ENCODE measurements at regions not wholly inside any gene's neighbourhood (a gene's known extent, or its start where the extent isn't known, plus 50 kb on each side); places are given as distances from the start of the nearest gene placed in this dataset.

- BruUV-seq (replicated peaks): no TSS peak
- intact Hi-C loops (cut with micrococcal nuclease; ENCODE audit: unreplicated experiment): no loop called here
These were observed 233.0 kb downstream of the ERMARD start for GRCh38 chr6:169984181-169985120.

GRCh38 chr6:169983651-169984050, 232.2 kb downstream of the ERMARD start:
- peaks cover 36% of the 10 kb centered on the region for H3K27me3 Mint-ChIP-seq (ENCODE audit: unreplicated experiment)
- TF ChIP-seq CTCF (IDR thresholded peaks at IDR 0.05; ENCODE audit: unreplicated experiment): no peak
- BruUV-seq (replicated peaks): no TSS peak
- no peaks in the 10 kb centered on the region for H3K36me3 Mint-ChIP-seq (ENCODE audit: insufficient read depth, unreplicated experiment)
- H3K27ac Mint-ChIP-seq (ENCODE audit: unreplicated experiment): no peak overlapping the region
- H3K4me3 Mint-ChIP-seq (ENCODE audit: low read depth, unreplicated experiment): no peak overlapping the region
- H3K9me3 Mint-ChIP-seq (ENCODE audit: low read depth, unreplicated experiment): no peaks in the 10 kb centered on the region
- CTCF ChIA-PET: no interaction called here
- intact Hi-C loops (cut with micrococcal nuclease; ENCODE audit: unreplicated experiment): no loop called here
- DNase-seq: no peak
- H3K4me1 Mint-ChIP-seq (ENCODE audit: low read depth, unreplicated experiment): no peaks in the 10 kb centered on the region

More at GRCh38 chr6:169984181-169985120, 233.0 kb downstream of the ERMARD start:
- Mint-ChIP-seq H3K27ac (ENCODE audit: unreplicated experiment) (no peak overlapping the region), H3K27me3 (ENCODE audit: unreplicated experiment) (peaks cover 35% of the 10 kb centered on the region), H3K9me3 (ENCODE audit: low read depth, unreplicated experiment) (no peaks in the 10 kb centered on the region), H3K4me3 (ENCODE audit: low read depth, unreplicated experiment) (no peak overlapping the region), H3K36me3 (ENCODE audit: insufficient read depth, unreplicated experiment) (no peaks in the 10 kb centered on the region), H3K4me1 (ENCODE audit: low read depth, unreplicated experiment) (no peaks in the 10 kb centered on the region)
- TF ChIP-seq CTCF (IDR thresholded peaks at IDR 0.05; ENCODE audit: unreplicated experiment): no peak
- DNase-seq: no peak
- CTCF ChIA-PET: no interaction called here

- no peak overlapping the region for H3K27ac Mint-ChIP-seq (ENCODE audit: unreplicated experiment)
- CTCF ChIA-PET: no interaction called here
- no peaks in the 10 kb centered on the region for H3K36me3 Mint-ChIP-seq (ENCODE audit: insufficient read depth, unreplicated experiment)
- no peak for TF ChIP-seq CTCF (IDR thresholded peaks at IDR 0.05; ENCODE audit: unreplicated experiment)
- intact Hi-C loops (cut with micrococcal nuclease; ENCODE audit: unreplicated experiment): no loop called here
- no peak for DNase-seq
- peaks cover 38% of the 10 kb centered on the region for H3K27me3 Mint-ChIP-seq (ENCODE audit: unreplicated experiment)
- H3K4me3 Mint-ChIP-seq (ENCODE audit: low read depth, unreplicated experiment): no peak overlapping the region
- H3K4me1 Mint-ChIP-seq (ENCODE audit: low read depth, unreplicated experiment): no peaks in the 10 kb centered on the region
- BruUV-seq (replicated peaks): no TSS peak
- no peaks in the 10 kb centered on the region for H3K9me3 Mint-ChIP-seq (ENCODE audit: low read depth, unreplicated experiment)
These were observed 231.3 kb downstream of the ERMARD start for GRCh38 chr6:169982461-169983386.

- Mint-ChIP-seq H3K4me3 (ENCODE audit: low read depth, unreplicated experiment) (no peak overlapping the region), H3K9me3 (ENCODE audit: low read depth, unreplicated experiment) (no peaks in the 10 kb centered on the region)
- CTCF ChIA-PET: no interaction called here
These were observed 230.5 kb downstream of the ERMARD start for GRCh38 chr6:169981969-169982368.

More at GRCh38 chr6:169981969-169982368, 230.5 kb downstream of the ERMARD start:
- no peak for TF ChIP-seq CTCF (IDR thresholded peaks at IDR 0.05; ENCODE audit: unreplicated experiment)
- no peak for DNase-seq
- BruUV-seq (replicated peaks): no TSS peak
- peaks cover 46% of the 10 kb centered on the region for H3K27me3 Mint-ChIP-seq (ENCODE audit: unreplicated experiment)
- no peaks in the 10 kb centered on the region for H3K36me3 Mint-ChIP-seq (ENCODE audit: insufficient read depth, unreplicated experiment)
- H3K4me1 Mint-ChIP-seq (ENCODE audit: low read depth, unreplicated experiment): no peaks in the 10 kb centered on the region
- intact Hi-C loops (cut with micrococcal nuclease; ENCODE audit: unreplicated experiment): no loop called here
- no peak overlapping the region for H3K27ac Mint-ChIP-seq (ENCODE audit: unreplicated experiment)
